ENCODE measurements at regions not wholly inside any gene's neighbourhood (a gene's known extent, or its start where the extent isn't known, plus 50 kb on each side); places are given as distances from the start of the nearest gene placed in this dataset.

- TF ChIP-seq CTCF (conservative IDR thresholded peaks at IDR 0.05): no peak
- TF ChIP-seq ZFX (IDR thresholded peaks at IDR 0.05): no peak
These were observed 189.3 kb downstream of the GLI2 start for GRCh38 chr2:120924924-120925323.

Measured in C4-2B (cell line).